ENCODE measurements at regions not wholly inside any gene's neighbourhood (a gene's known extent, or its start where the extent isn't known, plus 50 kb on each side); places are given as distances from the start of the nearest gene placed in this dataset.

DNA sequence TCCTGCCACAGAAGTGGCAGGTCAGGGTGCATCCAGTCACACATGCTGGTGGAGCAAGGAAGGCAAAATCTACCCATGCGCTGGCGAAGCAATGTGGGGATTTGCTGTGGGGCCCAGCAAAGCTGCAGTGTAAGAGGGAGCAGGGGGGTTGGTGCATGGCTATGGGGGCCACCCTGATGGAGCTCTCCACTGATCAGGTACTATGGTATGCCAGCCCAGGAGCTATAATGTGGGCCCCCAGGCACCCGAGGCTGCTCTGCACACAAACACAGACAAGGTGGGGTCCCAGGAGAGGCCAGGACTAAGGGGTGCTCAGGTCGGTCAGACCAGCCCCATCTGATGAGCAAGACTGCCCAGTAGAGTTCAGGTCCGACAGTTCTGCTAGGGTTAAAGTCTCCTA is 213.5 kb downstream of the ZC3H11B start:
- no peak for DNase-seq

DNA sequence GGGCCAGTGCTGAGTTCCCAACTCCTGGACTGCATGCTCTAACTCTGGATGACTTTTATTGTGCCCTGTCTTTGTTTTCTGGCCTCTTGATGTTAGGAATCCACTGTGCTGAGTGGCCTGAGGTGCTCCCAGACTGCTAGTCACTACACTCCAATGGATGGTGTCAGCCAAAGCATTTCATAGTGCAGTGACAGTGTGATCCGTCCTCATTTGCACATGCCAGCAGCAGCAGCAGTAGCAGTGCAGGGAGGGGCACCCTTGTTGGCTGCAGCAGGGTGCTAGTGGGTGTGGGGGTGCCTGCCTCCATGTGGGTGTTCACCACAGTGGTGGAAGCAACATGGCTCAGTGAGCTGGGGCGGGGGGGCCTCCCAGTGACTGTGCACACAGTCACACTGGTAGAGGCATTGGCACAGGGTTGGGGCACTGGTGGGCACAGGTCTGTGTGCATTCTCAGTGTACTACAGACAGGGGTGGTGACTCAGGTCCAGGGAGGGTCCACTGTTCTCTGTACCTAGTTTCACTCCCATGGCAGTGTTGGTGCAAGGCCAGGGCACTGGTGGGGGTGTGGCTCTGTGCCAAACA is 214.0 kb downstream of the ZC3H11B start:
- DNase-seq, result no peak

DNA sequence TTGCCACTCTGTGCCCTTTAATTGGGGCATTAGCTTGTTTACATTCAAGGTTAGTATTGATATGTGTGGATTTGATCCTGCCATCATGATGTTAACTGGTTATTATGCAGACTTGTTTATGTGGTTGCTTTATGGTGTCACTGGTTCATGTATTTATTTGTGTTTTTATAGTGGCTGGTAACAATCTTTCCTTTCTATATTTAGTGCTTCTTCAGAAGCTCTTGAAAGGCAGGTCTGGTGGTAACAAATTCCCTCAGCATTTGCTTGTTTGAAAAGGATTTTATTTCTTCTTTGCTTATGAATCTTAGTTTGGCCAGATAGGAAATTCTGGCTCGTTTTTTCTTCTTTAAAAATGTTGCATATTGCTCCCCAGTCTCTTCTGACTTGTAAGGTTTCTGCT is 215.4 kb downstream of the ZC3H11B start:
- DNase-seq, result no peak

DNA sequence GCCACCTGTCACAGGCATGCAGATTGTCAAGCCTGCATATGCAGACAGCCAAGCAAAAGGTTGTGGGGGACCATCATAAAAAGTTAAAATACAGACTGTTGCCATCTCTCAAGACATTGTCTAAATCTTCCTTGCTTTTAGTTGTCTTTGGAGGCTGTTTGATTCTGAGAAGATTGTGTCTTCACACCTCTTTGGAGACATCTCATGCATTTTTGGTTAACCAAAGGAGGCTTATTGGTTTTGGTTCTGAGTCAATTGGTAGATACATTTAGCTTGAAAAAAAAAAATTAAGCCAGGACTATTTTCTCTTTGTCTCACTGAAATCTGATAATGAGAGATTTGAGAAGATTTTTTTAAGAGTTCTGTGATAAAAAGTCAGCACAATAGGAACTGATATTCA is 217.6 kb downstream of the LYPLAL1 start:
- DNase-seq, result no peak

DNA sequence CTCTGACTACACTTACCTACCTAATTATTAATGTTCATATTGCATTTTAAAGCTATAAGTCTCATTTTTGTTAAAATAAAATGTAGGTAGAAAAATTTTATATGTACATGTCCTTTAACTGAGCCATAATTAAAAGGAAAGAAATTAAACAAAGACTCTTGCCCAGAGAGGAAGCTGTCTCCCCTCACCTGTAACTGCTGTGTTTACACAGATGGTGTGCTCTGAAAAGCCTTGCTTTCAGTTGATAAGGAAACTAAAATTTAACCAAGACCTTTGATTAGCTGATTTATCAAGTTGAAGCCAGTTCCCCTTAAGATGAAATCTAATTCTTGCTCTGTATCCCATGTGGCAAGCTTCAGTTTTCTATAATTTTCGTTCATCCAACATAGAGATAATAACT is 213.5 kb downstream of the LYPLAL1 start:
- DNase-seq, result no peak

DNA sequence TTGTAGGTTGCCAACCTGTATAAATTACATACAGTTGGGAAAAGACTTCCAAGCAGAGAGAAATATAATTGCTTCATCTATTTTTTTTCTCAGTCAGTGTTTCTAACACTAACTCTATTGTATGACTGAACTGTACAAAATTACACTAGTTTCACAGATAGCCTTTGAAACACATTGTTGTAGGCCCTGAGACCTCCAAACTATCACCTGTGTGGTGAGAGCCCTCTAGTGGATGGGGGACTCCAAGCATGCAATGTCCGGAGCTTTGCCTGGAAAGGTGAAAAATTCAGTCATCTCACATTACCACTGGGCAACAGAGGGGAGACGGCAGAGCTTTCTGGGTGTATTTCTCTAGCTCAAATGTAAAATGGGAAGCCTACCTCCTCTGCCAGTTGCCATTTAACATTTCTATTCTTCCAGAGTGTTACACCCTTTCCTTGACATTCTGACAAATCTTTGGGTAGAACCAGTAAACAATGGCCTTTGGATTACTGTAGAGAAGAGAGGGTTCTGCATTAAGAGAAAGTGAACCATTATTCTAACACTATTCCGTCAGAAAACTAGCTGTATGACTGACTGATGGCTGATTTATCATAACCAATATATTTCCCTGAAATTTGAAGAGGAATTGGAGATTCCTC is 212.2 kb downstream of the LYPLAL1 start:
- peak; percentile 27 for DNase-seq

DNA sequence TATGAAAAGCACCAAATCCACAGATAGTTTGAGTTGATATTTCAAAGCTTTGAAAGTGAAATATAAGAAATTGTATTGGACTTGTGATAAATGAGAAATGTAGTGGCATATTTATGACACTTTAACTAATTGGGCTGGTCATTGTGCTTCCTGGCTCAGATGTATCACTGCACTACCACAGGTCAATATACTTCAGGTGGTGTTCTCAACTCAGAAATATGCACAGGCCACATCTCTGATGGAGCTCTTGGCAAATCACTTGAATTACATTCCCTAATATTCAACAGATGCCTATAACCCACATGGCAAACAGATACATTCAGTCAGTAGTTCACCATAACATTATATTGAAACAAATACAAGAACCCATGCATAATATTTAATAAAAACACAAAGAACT is 209.6 kb downstream of the LYPLAL1 start:
- DNase-seq, result no peak

DNA sequence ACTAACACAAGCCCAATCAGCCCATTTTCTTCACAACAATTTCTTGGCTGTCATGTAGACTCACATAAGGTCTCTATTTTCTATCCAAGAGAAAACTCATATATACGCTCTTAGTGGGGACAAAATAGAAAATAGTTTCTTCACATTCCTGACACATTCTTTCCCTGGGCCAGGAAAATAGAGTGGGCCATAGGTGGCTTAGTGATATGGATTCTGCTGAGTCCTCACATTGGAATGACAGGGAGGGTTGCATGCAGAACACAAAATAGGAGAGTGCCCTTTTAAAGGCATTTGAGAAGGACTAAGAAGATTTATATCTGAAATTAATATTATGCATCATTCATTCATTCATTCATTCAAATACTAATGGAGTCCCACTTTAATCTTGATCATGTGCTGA is 207.7 kb downstream of the LYPLAL1 start:
- DNase-seq, result no peak

DNA sequence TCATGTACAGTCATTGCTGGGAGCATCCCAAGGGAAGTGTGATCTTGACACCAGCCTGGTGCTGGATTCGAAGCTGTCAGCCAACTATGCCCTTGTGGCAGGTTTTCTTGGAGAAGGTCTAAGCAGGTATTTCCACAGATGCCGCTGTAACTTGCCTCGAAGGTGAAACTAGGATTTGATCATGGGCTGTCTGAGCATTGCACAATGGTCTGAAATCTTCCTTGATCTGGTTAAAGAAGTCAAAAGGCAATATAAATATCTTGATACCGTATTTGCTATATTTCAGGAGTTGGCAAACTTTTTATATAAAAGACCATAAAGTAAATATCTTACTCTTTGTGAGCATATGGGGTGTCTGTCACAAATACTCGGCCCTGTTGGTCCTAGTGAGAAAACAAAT is 206.8 kb downstream of the LYPLAL1 start:
- DNase-seq, result no peak

DNA sequence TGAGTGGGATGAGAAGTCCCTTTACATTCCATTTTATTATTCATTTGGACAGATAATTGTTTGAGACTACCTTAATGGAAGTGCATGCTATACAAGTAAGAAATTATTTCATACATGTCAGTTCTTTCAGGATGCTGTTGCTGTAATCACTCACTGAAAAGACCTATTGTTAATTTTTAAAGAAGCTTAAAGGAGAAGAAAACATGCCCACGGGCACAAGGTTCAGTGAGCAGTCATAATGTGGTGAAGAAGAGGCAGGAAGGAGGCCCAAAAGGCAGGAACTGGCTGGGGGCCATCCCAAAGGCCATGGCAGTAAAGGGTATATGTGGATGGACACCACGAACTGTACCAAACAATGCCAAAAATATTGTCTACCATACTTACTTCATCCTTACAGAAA is 206.0 kb downstream of the LYPLAL1 start:
- no peak for DNase-seq

DNA sequence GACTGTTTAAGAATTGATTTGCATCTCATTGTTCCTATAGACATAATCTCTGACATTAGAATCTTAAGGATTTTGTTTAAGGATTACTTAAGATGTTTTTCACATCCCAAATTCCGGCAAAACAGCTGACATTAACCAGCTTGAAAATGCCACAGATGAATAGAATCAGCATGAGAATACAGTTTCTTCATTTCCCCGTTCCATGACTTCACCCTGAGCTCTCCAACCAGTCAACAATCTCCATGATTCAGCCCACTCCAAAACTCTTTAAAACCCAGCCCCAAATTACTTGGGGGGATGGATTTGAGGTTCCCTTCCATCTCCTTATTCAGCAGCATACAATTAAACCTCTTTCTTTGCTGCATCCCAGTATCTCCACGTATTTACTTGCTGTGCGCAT is 201.0 kb downstream of the LYPLAL1 start:
- no peak for DNase-seq

DNA sequence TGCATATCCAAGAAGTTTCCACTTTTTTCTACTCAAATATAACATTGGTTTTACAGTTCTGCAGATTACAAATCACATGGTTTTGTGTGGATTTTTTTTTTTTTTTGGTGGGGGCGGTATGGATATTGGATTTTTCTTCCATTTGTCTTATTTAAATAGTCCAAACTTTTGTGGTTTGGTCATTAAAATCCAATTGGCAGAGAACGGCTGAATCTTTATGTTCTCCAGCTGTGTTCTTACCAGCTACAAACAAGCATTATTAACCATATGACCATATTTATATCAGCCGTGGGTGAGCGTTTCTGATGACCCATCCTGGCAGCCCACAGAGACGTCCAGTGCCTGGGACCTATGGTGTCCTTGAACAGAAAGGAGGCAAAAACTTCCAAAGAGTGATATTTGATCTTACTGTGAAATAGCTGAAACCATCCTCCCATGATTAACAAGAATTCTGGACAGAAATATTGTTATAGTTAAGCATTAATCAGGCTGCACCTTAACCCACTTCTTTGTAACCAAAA is 200.4 kb downstream of the LYPLAL1 start:
- no peak for DNase-seq

DNA sequence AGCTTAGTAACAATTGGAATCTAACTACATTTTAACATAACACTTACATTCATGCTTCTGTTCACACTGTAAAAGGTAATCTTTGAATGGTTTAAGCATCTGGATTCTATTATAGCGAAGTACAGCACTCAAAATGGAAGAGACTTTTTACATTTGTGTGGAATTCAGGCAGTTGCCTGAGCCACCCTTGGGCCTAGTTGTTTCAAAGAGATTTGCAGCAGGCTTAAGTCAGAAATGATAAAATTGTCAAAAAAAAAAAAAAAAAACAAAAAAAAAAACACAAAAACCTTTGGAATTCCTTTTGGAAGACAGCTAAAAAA is 199.9 kb downstream of the LYPLAL1 start:
- no peak for DNase-seq

DNA sequence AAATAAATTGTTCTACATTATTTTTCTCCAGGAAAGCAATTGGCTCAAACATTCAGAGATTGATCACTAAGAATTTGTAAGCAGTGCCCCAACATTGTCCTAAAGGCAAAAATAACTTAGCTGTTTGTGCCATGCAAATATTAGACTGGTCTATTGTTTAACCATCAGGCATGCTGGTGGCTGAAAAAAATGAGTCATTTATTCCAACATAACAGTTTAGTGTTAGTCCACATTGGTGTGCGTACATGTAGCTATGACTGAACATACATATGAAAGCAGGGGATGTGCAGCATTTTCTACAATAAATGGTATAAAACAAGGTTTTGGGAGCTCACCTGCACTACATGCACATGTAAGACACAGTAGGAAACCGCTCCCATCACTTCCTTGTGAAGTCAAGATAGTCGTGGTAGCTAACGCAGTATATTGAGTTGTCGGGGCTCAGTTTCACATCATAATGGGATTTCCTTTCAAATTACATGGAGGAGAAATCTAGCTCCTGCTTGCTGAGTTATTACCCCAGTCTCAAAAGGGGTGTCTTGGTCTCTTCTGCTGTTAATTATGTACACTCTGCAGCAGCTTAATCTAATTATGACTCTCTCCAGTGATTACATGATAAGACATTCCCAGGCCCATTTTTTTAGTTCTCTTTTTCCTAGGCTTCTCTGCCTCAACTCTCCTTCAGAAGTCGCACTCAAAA is 199.4 kb downstream of the LYPLAL1 start:
- no peak for DNase-seq

DNA sequence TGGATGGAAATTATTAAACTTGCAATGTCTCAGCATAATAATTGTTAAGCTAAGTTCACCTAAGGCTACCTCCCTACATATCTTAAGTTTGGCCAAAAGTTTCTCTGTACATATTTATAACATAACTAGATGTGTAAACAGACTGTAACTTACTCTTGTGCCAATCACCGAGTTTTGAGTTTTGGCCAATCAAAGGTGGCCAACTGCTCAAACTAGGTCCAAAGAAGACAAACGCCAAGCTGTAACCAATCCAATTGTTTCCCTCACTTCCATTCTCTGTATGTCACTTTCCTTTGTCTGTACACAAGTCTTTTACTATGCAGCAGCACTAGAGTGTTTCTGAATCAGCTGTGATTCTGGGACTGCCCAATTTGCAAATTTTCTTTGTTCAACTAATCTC is 197.8 kb downstream of the LYPLAL1 start:
- no peak for DNase-seq

DNA sequence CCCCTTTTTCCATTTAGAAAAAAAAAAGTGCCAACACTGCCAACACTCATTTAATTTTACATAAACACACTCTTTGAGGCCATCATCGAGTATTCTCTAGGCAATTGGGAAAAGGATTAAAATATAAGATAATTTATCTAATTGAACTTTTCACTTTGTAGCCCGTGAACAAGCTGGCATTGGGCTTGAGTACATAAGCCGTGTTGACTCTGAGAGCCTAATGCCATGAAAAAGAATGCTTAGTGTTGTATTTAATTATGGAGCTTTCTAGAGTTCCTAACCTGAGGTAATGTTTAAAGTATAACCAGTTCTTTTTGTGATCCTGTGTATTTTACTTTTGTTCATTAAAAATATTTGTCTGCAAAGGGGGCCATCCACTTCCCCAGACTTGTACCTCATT is 193.8 kb downstream of the LYPLAL1 start:
- no peak for DNase-seq

DNA sequence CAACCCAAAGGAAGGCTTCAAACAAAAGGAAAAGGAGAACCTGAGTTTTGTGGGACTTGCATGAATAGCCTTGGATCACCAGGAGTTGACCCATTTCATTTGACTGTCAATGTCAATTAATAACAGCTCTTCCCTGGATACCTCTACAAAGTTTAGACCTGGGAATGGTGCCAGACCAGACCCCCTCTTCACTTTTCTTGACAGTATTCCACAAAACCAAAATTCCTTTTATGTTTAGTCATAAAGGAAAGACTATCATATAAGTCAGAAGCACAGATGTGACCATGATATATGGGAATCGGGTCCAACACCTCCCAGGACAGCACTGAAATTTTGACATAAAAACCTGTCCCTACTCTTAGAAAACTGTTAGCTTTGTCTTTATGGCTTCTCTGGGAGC is 191.8 kb downstream of the LYPLAL1 start:
- no peak for DNase-seq

DNA sequence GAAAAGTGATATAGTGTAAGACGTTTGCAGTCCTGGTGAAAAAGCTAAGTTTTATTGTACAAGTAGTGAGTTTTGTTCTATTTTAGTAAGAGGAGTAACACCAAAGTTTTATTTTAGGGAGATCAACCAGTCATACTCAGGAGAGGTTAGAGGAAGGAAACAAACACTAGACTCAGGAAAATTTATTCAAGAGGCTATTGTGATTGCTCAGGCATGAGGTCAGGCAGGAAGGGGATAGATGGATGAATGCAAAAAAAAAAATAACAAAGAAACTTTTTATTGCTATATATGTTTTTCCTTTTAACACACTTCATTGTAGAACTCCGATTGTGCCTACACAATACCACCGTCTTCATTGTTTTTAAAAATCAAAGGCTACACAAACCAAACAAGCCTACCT is 189.0 kb downstream of the LYPLAL1 start:
- DNase-seq, result no peak

DNA sequence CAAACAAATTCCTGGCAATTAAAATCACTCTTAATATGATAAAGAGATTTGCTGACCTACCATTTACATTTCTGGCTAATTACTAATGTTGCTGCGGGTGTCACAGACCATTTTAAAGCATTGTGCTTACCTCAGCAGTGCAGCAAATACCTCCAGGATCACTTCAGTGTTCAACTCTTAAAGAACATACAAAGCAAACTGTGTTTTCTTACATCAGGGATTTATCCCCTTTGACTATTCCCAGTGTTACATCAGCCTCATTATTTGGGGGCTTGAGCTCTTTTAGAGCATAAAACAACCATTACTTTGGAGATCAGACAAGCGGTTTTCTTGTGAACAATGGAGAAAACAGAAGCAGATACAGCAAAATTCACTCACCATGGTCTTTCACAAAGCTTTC is 185.4 kb downstream of the LYPLAL1 start:
- DNase-seq, result no peak

DNA sequence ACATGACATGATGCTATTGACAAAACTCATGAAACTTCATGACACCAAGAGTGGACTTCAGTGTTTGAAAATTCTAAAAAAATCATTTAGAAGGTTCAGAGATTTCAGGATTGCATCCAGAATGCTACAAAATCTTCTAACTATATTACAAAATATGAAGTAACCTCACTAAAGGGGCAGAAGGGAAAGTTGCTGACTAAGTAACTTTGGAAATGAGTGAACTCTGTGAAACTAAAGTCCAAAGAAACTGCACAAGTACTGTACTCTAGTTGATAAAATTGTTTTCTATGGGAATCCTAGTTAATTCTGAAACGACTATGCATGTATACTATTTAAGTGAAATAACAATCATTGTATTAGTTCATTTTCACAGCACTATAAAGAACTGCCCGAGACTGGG is 184.4 kb downstream of the LYPLAL1 start:
- no peak for DNase-seq

DNA sequence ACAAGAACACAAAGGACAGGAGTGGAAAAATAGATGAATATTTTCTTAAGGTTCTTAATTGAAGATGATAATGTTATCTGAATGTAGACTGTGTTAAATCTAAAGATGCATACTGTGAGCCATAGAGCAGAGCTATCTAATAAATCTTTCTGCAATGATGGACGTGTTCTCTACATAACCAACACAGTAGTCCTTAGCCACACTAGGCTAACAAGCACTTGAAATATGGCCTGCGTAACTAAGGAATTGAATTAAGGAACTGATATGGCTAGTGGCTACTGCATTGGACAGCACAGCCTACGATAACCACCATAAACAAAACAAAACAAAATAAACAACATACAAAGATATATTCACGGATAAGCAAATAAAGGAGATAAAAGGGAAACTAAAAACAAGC is 181.3 kb downstream of the LYPLAL1 start:
- DNase-seq, result no peak

DNA sequence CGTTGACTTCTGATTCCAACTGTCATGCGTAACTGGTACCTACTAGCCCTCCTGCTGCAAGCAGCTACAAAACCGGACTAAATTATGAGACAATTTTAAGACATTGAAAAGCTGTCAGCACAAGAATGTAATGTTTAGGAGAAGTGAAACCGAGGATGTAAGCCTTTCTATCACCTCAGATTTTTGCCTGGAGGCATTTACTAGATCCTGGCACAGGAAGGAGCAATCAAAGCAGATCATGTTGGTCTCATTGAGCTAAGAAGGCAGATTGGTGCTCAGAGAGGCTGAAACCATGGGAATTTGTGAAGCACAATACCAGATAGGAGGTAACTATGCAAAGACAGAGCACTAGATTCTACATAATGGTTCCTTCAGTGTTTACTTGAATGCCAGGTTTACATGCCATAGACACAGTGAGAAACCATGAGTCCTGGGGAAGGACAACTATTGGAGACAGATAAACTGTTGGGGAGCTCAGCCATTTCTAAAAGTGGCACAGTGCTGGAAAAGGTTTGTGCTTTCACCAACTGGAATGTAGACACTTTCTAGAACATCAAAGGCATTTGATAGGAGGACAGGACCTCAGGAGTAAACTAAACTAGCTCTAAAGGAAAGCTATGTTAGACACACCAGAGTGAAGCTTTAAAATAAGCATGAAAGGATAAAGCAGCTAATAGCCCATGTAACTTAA is 179.4 kb downstream of the LYPLAL1 start:
- DNase-seq, result no peak

All from renal pelvis (tissue), 1 donor.